Activated CD4-positive, alpha-beta T cell treated with anti-CD3 and anti-CD28 coated beads, Interleukin-2, amount 10 ng/mL, durations not matched to agents 24 days and 14 days (primary cell): ENCODE measurements at regions not wholly inside any gene's neighbourhood (a gene's known extent, or its start where the extent isn't known, plus 50 kb on each side); places are given as distances from the start of the nearest gene placed in this dataset.
"Not testable (repeated sequence)": the region's sequence is repeated elsewhere in the genome, so short reads cannot be mapped to it uniquely, and the experiment has no call there.

Source experiments
- DNase-seq: peaks from one replicate; pipeline ENCODE4 v3.0.0; 2022
- H3K27ac Mint-ChIP-seq: one replicate; pipeline ENCODE4 v1.8.0; 2022; ENCODE audit warnings: mild to moderate bottlenecking, mixed read lengths
- H3K27me3 Mint-ChIP-seq: one replicate; pipeline ENCODE4 v1.8.0; 2022; ENCODE audit warnings: mixed read lengths
- H3K36me3 Mint-ChIP-seq: one replicate; pipeline ENCODE4 v1.8.0; 2022; ENCODE audit warnings: low read depth, mild to moderate bottlenecking, mixed read lengths
- H3K4me1 Mint-ChIP-seq: one replicate; pipeline ENCODE4 v1.8.0; 2021; ENCODE audit warnings: mixed read lengths
- H3K4me3 Mint-ChIP-seq: one replicate; pipeline ENCODE4 v1.8.0; 2022; ENCODE audit warnings: mild to moderate bottlenecking, moderate library complexity, mixed read lengths
- H3K9me3 Mint-ChIP-seq: one replicate; pipeline ENCODE4 v1.8.0; 2021; ENCODE audit warnings: mixed read lengths
- intact Hi-C: fragments of 100-400 bp; cut with micrococcal nuclease; formaldehyde crosslinking; loops from one replicate; pipeline ENCODE4 v1.15.1; 2023

DNA sequence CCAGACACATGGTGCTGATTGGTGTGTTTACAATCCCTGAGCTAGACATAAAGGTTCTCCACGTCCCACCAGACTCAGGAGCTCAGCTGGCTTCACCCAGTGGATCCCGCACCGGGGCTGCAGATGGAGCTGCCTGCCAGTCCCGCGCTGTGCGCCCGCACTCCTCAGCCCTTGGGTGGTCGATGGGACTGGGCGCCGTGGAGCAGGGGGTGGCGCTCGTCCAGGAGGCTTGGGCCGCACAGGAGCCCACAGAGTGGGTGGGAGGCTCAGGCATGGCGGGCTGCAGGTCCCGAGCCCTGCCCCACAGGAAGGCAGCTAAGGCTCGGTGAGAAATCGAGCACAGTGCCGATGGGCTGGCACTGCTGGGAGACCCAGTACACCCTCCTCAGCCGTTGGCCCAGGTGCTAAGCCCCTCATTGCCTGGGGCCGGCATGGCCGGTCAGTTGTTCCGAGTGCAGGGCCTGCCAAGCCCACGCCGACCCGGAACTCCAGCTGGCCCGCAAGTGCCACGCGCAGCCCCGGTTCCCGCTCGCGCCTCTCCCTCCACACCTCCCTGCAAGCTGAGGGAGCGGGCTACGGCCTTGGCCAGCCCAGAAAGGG, 76.8 kb upstream of the ZNF98 start:
- H3K36me3 Mint-ChIP-seq, intact Hi-C loops, H3K27ac Mint-ChIP-seq, H3K4me3 Mint-ChIP-seq, H3K4me1 Mint-ChIP-seq, H3K27me3 Mint-ChIP-seq: not testable (repeated sequence)
- peaks cover 22% of the 10 kb centered on the region for H3K9me3 Mint-ChIP-seq
- peak; percentile 17 for DNase-seq

DNA sequence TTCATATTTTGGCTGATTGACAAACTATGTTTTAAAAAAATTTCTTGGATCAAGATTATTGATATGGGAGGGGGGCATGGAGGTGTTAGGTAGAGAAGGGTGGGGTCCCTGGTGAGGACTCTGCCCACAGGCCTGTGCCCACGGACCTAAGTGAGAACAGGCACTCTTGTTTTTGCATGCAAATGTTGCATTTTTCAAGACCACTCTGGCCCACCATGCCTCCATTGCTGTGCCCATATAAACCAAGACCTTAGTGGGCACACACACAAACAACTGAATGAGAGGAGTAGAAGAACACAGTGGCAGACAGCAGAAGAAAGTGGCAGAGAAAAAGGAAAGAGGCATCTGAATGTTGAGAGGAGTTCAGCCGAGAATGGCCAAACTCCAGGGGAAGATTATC, 69.6 kb upstream of the ZNF98 start:
- Mint-ChIP-seq H3K4me3 (no peak overlapping the region), H3K36me3 (no peaks in the 10 kb centered on the region), H3K27me3 (no peaks in the 10 kb centered on the region), H3K9me3 (peaks cover 13% of the 10 kb centered on the region), H3K27ac (no peak overlapping the region), H3K4me1 (no peaks in the 10 kb centered on the region)
- intact Hi-C loops, result no loop called here
- no peak for DNase-seq

DNA sequence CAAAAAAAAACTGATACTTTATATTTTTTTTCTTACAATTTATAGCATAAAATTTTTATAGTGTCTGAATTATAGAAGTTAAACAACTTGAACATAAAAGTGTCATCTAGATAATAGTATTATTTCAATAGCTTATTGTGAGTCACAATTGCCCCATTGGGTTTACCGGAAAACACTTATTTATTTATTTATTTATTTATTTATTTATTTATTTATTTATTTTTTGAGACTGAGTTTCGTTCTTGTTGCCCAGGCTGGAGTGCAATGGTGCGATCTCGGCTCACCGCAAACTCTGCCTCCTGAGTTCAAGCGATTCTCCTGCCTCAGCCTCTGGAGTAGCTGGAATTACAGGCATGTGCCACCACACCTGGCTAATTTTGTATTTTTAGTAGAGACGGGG, 61.4 kb upstream of the ZNF98 start:
- DNase-seq, H3K4me1 Mint-ChIP-seq, H3K36me3 Mint-ChIP-seq, H3K27ac Mint-ChIP-seq, H3K4me3 Mint-ChIP-seq, intact Hi-C loops, H3K27me3 Mint-ChIP-seq: not testable (repeated sequence)
- H3K9me3 Mint-ChIP-seq, result peaks cover 21% of the 10 kb centered on the region

DNA sequence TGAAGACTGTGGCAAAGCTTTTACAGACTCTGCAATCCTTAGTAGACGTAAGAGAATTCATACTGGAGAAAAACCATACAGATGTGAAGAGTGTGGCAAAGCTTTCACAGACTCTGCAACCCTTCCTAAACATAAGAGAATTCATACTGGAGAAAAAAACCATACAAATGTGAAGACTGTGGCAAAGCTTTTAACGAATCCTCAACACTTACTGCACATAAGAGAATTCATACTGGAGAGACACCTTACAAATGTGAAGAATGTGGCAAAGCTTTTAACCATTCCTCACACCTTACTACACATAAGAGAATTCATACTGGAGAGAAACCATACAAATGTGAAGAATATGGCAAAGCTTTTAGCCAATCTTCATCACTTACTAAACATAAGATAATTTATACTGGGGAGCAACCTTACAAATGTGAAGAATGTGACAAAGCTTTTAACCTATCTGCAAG, 50.1 kb upstream of the ZNF98 start:
- intact Hi-C loops, result no loop called here
- H3K4me1 Mint-ChIP-seq, result no peaks in the 10 kb centered on the region
- no peak overlapping the region for H3K4me3 Mint-ChIP-seq
- no peaks in the 10 kb centered on the region for H3K36me3 Mint-ChIP-seq
- no peak for DNase-seq
- no peak overlapping the region for H3K27ac Mint-ChIP-seq
- peaks cover 12% of the 10 kb centered on the region for H3K9me3 Mint-ChIP-seq
- no peaks in the 10 kb centered on the region for H3K27me3 Mint-ChIP-seq
